HCT116 (cell line): ENCODE measurements at regions not wholly inside any gene's neighbourhood (a gene's known extent, or its start where the extent isn't known, plus 50 kb on each side); places are given as distances from the start of the nearest gene placed in this dataset.
A peak's percentile ranks its signal among the peaks of the same experiment; 100 is the strongest.

Experiments used
- ATAC-seq: fragments of 200-7000 bp; cut with Tn5 transposase; 2 replicates; pipeline ENCODE4 v1.9.1; 2020; ENCODE audit warnings: mild to moderate bottlenecking, moderate library complexity
- BruUV-seq: library from RNA; stranded (reverse); fragments of 400-500 nt; replicated peaks from 2 replicates; lab custom pipeline; 2021; lab: Mats Ljungman, UMichigan
- CTCF ChIA-PET: fragments of 300-600 bp; sonication (Branson Sonifier 250); formaldehyde crosslinking; loops from one replicate; lab custom pipeline; 2021; ENCODE audit warnings: antibody characterized with exemption; lab: Charles Lee
- POLR2A ChIA-PET: fragments of 300-600, 350-600 bp; sonication (Branson Sonifier 250); formaldehyde crosslinking; loops from one replicate; lab custom pipeline; 2021; ENCODE audit warnings: antibody characterized with exemption; lab: Charles Lee
- RAD21 ChIA-PET, 2 experiments: fragments of 300-600 bp; sonication (Branson Sonifier 250); formaldehyde crosslinking; loops; one replicate each; lab custom pipeline; 2023; ENCODE audit warnings: low total read pairs in 2 of 2; ENCODE audit not compliant: uncharacterized antibody in 2 of 2, unreplicated experiment in 2 of 2, low non-redundant PET in 1 of 2; lab: Charles Lee
- DNase-seq: peaks from one replicate; pipeline ENCODE4 v3.0.0-alpha.2; 2010; ENCODE audit warnings: low read depth, low spot score
- H2AFZ ChIP-seq: fragments of 200-600 bp; shearing (Covaris generic), sonication (generic); 2 replicates; pipeline ENCODE4 v1.6.1; 2017; ENCODE audit warnings: low read depth, mixed run types, mixed read lengths, antibody characterized with exemption, low read length; ENCODE audit not compliant: poor library complexity, severe bottlenecking
- H3K27ac ChIP-seq: 2 replicates; pipeline ENCODE4 v1.5.1; 2012; ENCODE audit warnings: low read depth, low read length
- H3K27me3 ChIP-seq: fragments of 200-600 bp; sonication (generic); 2 replicates; pipeline ENCODE4 v1.6.1; 2016; ENCODE audit warnings: mixed run types, low read length, mixed read lengths; ENCODE audit not compliant: insufficient read depth
- H3K36me3 ChIP-seq, 2 experiments: fragments of 200-500 bp in 1 of 2; fragments of 200-600 bp in 1 of 2; sonication (Bioruptor generic) in 1 of 2; sonication (generic) in 1 of 2; 2 replicates each; pipeline versions ENCODE4 v1.5.1 to v1.6.1; 2014 to 2016; ENCODE audit warnings: low read length in 2 of 2, inconsistent platforms in 1 of 2, mixed read lengths in 1 of 2, mixed run types in 1 of 2; ENCODE audit not compliant: insufficient read depth in 2 of 2, control insufficient read depth in 1 of 2
- H3K4me1 ChIP-seq, 2 experiments: fragments of 200-600 bp in 1 of 2; sonication (generic) in 1 of 2; 2 replicates each; pipeline versions ENCODE4 v1.5.1 to v1.6.1; 2012 to 2017; ENCODE audit warnings: low read length in 2 of 2, inconsistent platforms in 1 of 2, mild to moderate bottlenecking in 1 of 2, mixed read lengths in 1 of 2, mixed run types in 1 of 2, moderate library complexity in 1 of 2; ENCODE audit not compliant: insufficient read depth in 2 of 2, control insufficient read depth in 1 of 2
- H3K4me2 ChIP-seq: fragments of 200-600 bp; sonication (generic); 2 replicates; pipeline ENCODE4 v1.6.1; 2017; ENCODE audit warnings: mixed run types, low read length, mixed read lengths
- H3K4me3 ChIP-seq, 2 experiments: fragments of 200-600 bp in 1 of 2; sonication (generic) in 1 of 2; replicated peaks in 1 of 2; 2 replicates each; pipeline ENCODE4 v1.5.1; 2011 to 2016; ENCODE audit warnings: low read length in 2 of 2, control low read depth in 1 of 2, low read depth in 1 of 2, mild to moderate bottlenecking in 1 of 2, mixed read lengths in 1 of 2, mixed run types in 1 of 2
- H3K79me2 ChIP-seq: fragments of 200-600 bp; sonication (generic); 2 replicates; pipeline ENCODE4 v1.6.1; 2017; ENCODE audit warnings: mild to moderate bottlenecking, mixed run types, low read length, moderate library complexity, mixed read lengths; ENCODE audit not compliant: insufficient read depth
- H3K9ac ChIP-seq: fragments of 200-600 bp; sonication (generic); 2 replicates; pipeline ENCODE4 v1.6.1; 2016; ENCODE audit warnings: low read length, mixed read lengths
- H3K9me2 ChIP-seq: fragments of 200-600 bp; sonication (generic), shearing (Covaris generic); 2 replicates; pipeline ENCODE4 v1.6.1; 2017; ENCODE audit warnings: mixed run types, mild to moderate bottlenecking, moderate library complexity; ENCODE audit not compliant: insufficient read depth
- H3K9me3 ChIP-seq, 2 experiments: fragments of 200-500 bp in 1 of 2; fragments of 200-600 bp in 1 of 2; sonication (Bioruptor generic) in 1 of 2; sonication (generic) in 1 of 2; 2 replicates each; pipeline ENCODE4 v1.6.1; 2014 to 2017; ENCODE audit warnings: low read length in 2 of 2, mixed read lengths in 2 of 2, inconsistent platforms in 1 of 2, low read depth in 1 of 2, mild to moderate bottlenecking in 1 of 2, mixed run types in 1 of 2, moderate library complexity in 1 of 2; ENCODE audit not compliant: control insufficient read depth in 1 of 2, insufficient read depth in 1 of 2
- H4K20me1 ChIP-seq: fragments of 200-600 bp; sonication (generic), shearing (Covaris generic); 2 replicates; pipeline ENCODE4 v1.6.1; 2017; ENCODE audit warnings: mixed run types, mild to moderate bottlenecking, moderate library complexity; ENCODE audit not compliant: insufficient read depth
- CEBPB ChIP-seq: IDR thresholded peaks from 2 replicates; pipeline ENCODE4 v1.6.1; 2012; ENCODE audit warnings: low read depth
- FOSL1 ChIP-seq: IDR thresholded peaks from 2 replicates; pipeline ENCODE4 v1.6.1; 2012; ENCODE audit warnings: low read depth
- JUND ChIP-seq: IDR thresholded peaks from 2 replicates; pipeline ENCODE4 v1.6.1; 2012
- RAD21 ChIP-seq: IDR thresholded peaks from 2 replicates; pipeline ENCODE4 v1.6.1; 2012; ENCODE audit warnings: low read depth, mild to moderate bottlenecking
- ZNF274 ChIP-seq: fragments of 200-500 bp; sonication (Bioruptor generic); IDR thresholded peaks from 2 replicates; pipeline ENCODE4 v1.6.1; 2014; ENCODE audit warnings: mild to moderate bottlenecking, low read depth, low read length, inconsistent platforms
- intact Hi-C: fragments of 100-400 bp; cut with micrococcal nuclease; formaldehyde crosslinking; loops from 2 replicates; pipeline ENCODE4 v1.10.0; 2022
- TF ChIP-seq, protein P1 (sequence below): IDR thresholded peaks from 2 replicates; pipeline ENCODE4 v1.6.1; 2012; ENCODE audit warnings: low read depth

- intact Hi-C loops: no loop called here
- Histone ChIP-seq H3K9me3 (no peaks in the 10 kb centered on the region), H3K79me2 (no peaks in the 10 kb centered on the region), H3K9ac (no peak overlapping the region), H3K4me3 (no peak overlapping the region), H4K20me1 (no peaks in the 10 kb centered on the region), H2AFZ (no peak overlapping the region), H3K4me2 (no peak overlapping the region), H3K36me3 (no peaks in the 10 kb centered on the region), H3K27me3 (no peaks in the 10 kb centered on the region), H3K4me1 (peaks cover 0 to 3% of the 10 kb centered on the region in 2 experiments; a peak in 1 of 4 replicates), H3K9me2 (no peaks in the 10 kb centered on the region), H3K27ac (no peak overlapping the region)
- no TSS peak for BruUV-seq
- TF ChIP-seq RAD21: no peak
- peak; percentile 40; the same call in 1 of the 2 replicates for TF ChIP-seq CEBPB
- TF ChIP-seq JUND: peak; percentile 58; the same call in 1 of the 2 replicates
- peak; percentile 76 for TF ChIP-seq FOSL1
- ChIA-PET CTCF (no interaction called here), POLR2A (no interaction called here), RAD21 (interaction anchor here in 1 of 2 experiments (0.6 kb wide), 1 partner anchor 57 kb away, joined by 3 read pairs; no protein-coding TSS in a partner anchor)
- ATAC-seq (no peak), DNase-seq (no peak)
Observed at GRCh38 chr4:147351083-147351787, 129.7 kb upstream of the EDNRA start.

DNA sequence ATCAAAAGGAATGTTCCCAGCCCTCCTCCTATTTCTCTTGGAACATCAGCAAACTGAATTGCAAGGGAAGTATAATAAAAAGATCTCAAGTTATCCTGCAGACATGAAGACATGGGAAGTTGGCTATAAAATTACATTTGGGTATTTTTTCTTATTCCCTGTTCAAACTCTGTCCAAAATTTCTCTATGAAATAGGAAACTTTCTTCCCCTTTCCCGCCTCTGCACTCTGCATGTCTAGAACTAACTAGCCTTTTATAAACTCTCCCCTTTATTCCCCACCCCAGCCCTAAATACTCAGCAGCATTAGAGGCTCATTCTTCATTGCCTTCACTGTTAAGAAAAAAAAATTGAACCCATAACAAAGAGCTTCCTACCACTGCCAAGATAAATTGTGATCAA lies 126.7 kb upstream of the EDNRA start:
- H3K9me2 ChIP-seq: no peaks in the 10 kb centered on the region
- H3K4me1 ChIP-seq: peaks cover 0 to 3% of the 10 kb centered on the region in 2 experiments; a peak in 1 of 4 replicates
- CTCF ChIA-PET: no interaction called here
- H3K79me2 ChIP-seq: no peaks in the 10 kb centered on the region
- no peaks in the 10 kb centered on the region for H3K36me3 ChIP-seq
- no peak overlapping the region for H3K9ac ChIP-seq
- no peaks in the 10 kb centered on the region for H3K9me3 ChIP-seq
- ATAC-seq: no peak
- POLR2A ChIA-PET: no interaction called here
- H3K27me3 ChIP-seq: no peaks in the 10 kb centered on the region
- no peak overlapping the region for H2AFZ ChIP-seq
- no peak overlapping the region for H3K4me2 ChIP-seq
- H3K4me3 ChIP-seq: no peak overlapping the region
- no peak overlapping the region for H3K27ac ChIP-seq
- intact Hi-C loops: no loop called here
- TF ChIP-seq ZNF274: no peak
- TF ChIP-seq, protein P1, sequence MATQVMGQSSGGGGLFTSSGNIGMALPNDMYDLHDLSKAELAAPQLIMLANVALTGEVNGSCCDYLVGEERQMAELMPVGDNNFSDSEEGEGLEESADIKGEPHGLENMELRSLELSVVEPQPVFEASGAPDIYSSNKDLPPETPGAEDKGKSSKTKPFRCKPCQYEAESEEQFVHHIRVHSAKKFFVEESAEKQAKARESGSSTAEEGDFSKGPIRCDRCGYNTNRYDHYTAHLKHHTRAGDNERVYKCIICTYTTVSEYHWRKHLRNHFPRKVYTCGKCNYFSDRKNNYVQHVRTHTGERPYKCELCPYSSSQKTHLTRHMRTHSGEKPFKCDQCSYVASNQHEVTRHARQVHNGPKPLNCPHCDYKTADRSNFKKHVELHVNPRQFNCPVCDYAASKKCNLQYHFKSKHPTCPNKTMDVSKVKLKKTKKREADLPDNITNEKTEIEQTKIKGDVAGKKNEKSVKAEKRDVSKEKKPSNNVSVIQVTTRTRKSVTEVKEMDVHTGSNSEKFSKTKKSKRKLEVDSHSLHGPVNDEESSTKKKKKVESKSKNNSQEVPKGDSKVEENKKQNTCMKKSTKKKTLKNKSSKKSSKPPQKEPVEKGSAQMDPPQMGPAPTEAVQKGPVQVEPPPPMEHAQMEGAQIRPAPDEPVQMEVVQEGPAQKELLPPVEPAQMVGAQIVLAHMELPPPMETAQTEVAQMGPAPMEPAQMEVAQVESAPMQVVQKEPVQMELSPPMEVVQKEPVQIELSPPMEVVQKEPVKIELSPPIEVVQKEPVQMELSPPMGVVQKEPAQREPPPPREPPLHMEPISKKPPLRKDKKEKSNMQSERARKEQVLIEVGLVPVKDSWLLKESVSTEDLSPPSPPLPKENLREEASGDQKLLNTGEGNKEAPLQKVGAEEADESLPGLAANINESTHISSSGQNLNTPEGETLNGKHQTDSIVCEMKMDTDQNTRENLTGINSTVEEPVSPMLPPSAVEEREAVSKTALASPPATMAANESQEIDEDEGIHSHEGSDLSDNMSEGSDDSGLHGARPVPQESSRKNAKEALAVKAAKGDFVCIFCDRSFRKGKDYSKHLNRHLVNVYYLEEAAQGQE: no peak
- H4K20me1 ChIP-seq: no peaks in the 10 kb centered on the region
- RAD21 ChIA-PET: no interaction called here
- no TSS peak for BruUV-seq
- no peak for DNase-seq
